ENCODE measurements at regions not wholly inside any gene's neighbourhood (a gene's known extent, or its start where the extent isn't known, plus 50 kb on each side); places are given as distances from the start of the nearest gene placed in this dataset.

DNA sequence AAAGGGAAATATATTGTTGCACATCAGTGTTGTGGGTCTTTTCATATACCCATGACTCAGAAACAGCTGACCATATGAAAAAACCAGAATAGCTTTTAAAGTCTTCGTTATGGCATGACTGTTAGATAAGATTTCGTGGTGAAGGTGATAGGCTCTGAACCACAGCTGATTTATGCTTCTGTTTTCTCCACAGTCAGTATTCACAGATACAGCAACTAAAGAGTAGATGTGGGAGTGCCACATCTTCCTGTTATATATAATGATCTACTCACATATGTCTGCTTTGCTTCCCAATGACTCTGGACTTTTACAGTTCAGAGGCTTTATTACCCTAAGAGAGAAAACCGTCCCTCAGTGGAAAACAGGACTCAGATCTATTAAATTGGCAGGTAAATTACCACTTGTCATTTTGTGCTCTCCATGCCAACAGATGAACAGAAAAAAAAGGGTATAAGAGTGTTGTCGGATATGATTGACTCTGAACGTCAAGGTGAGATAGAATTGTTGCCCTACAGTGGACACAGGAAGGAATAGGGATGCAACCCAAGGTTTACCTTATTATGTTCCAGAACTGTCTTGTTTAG, 1037.1 kb downstream of the GALC start:
- no peaks in the 10 kb centered on the region for H3K79me2 ChIP-seq (ENCODE audit: control insufficient read depth, insufficient read depth, low read length)

More for the DNA sequence above, 1037.1 kb downstream of the GALC start:
- no TSS peak for BruUV-seq (replicated peaks)
- H2AFZ ChIP-seq (ENCODE audit: low read depth, low read length), result no peak overlapping the region
- no peaks in the 10 kb centered on the region for H4K20me1 ChIP-seq (replicated peaks; ENCODE audit: control insufficient read depth, extremely low read depth, insufficient read depth, low read length)
- peaks cover 6% of the 10 kb centered on the region for H3K9me3 ChIP-seq (replicated peaks; ENCODE audit: control insufficient read depth, insufficient read depth, low read length)
- POLR2A ChIA-PET, result no interaction called here
- TF ChIP-seq JUN (IDR thresholded peaks at IDR 0.05; ENCODE audit: borderline replicate concordance, insufficient read depth, insufficient read length, low read depth) (no peak), MYC (IDR thresholded peaks at IDR 0.05; ENCODE audit: low read depth, low read length) (no peak), POLR2AphosphoS5 (IDR thresholded peaks at IDR 0.05; ENCODE audit: insufficient read depth, low read depth, low read length) (no peak), FOS (IDR thresholded peaks at IDR 0.05; ENCODE audit: borderline replicate concordance, insufficient read depth, low read length) (no peak), POLR2A (IDR thresholded peaks at IDR 0.05; ENCODE audit: low read depth, low read length) (no peak), GATA2 (IDR thresholded peaks at IDR 0.05; ENCODE audit: insufficient read depth, insufficient read length, low read depth, low read length) (no peak), EZH2 (IDR thresholded peaks at IDR 0.05; ENCODE audit: borderline replicate concordance, low read depth, low read length, severe bottlenecking) (no peak)
- TF ChIP-seq, protein P1, sequence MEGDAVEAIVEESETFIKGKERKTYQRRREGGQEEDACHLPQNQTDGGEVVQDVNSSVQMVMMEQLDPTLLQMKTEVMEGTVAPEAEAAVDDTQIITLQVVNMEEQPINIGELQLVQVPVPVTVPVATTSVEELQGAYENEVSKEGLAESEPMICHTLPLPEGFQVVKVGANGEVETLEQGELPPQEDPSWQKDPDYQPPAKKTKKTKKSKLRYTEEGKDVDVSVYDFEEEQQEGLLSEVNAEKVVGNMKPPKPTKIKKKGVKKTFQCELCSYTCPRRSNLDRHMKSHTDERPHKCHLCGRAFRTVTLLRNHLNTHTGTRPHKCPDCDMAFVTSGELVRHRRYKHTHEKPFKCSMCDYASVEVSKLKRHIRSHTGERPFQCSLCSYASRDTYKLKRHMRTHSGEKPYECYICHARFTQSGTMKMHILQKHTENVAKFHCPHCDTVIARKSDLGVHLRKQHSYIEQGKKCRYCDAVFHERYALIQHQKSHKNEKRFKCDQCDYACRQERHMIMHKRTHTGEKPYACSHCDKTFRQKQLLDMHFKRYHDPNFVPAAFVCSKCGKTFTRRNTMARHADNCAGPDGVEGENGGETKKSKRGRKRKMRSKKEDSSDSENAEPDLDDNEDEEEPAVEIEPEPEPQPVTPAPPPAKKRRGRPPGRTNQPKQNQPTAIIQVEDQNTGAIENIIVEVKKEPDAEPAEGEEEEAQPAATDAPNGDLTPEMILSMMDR (IDR thresholded peaks at IDR 0.05; ENCODE audit: extremely low read depth in 1 of 2, insufficient read depth in 1 of 2, low read depth in 1 of 2, low read length in 2 of 2), result no peak
- TF ChIP-seq, protein P2, sequence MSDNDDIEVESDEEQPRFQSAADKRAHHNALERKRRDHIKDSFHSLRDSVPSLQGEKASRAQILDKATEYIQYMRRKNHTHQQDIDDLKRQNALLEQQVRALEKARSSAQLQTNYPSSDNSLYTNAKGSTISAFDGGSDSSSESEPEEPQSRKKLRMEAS (IDR thresholded peaks at IDR 0.05; ENCODE audit: insufficient read depth, insufficient read length), result no peak
- no peak for DNase-seq (ENCODE audit: low read depth, low spot score)
- H3K4me1 ChIP-seq (ENCODE audit: control insufficient read depth, extremely low read depth, insufficient read depth, low read length), result no peaks in the 10 kb centered on the region
- intact Hi-C loops (cut with micrococcal nuclease) (no loop called here), dilution Hi-C loops (cut with MboI; ENCODE audit: extremely low pct_ligation_motif_present, low sequenced_read_pairs) (no loop called here)
- no peaks in the 10 kb centered on the region for H3K27me3 ChIP-seq (ENCODE audit: control insufficient read depth in 2 of 2, insufficient read depth in 2 of 2, low read length in 2 of 2)
- no peak overlapping the region for H3K9ac ChIP-seq (replicated peaks; ENCODE audit: extremely low read depth, insufficient read depth, low read length)
- no peak overlapping the region for H3K4me3 ChIP-seq (replicated peaks in 1 of 3; ENCODE audit: insufficient read depth in 1 of 3, low read depth in 1 of 3, low read length in 3 of 3)
- no peak overlapping the region for H3K27ac ChIP-seq (ENCODE audit: insufficient read depth, low read depth, low read length)
- no peak for FAIRE-seq
- no peak overlapping the region for H3K4me2 ChIP-seq (ENCODE audit: insufficient read depth, low read length)
- CTCF ChIA-PET, result no interaction called here
- H3K9me1 ChIP-seq (replicated peaks; ENCODE audit: control insufficient read depth, extremely low read depth, insufficient read depth, low read length), result no peaks in the 10 kb centered on the region
- H3K36me3 ChIP-seq (ENCODE audit: control insufficient read depth in 2 of 2, extremely low read depth in 1 of 2, insufficient read depth in 2 of 2, low read length in 2 of 2), result no peaks in the 10 kb centered on the region
